GM23338 (cell line): ENCODE measurements at regions not wholly inside any gene's neighbourhood (a gene's known extent, or its start where the extent isn't known, plus 50 kb on each side); places are given as distances from the start of the nearest gene placed in this dataset.

Source experiments
- ATAC-seq: fragments of 200-7000 bp; cut with Tn5 transposase; 3 replicates; pipeline ENCODE4 v1.9.1; 2020
- DNase-seq: peaks from one replicate; pipeline ENCODE4 v3.0.0-alpha.2; 2015; ENCODE audit warnings: low spot score
- H2AFZ ChIP-seq: fragments of 200-600 bp; sonication (generic); 2 replicates; pipeline ENCODE4 v1.8.0; 2016; ENCODE audit warnings: antibody characterized with exemption, mild to moderate bottlenecking, moderate library complexity
- H3F3A ChIP-seq: fragments of 200-600 bp; sonication (generic); replicated peaks from 2 replicates; pipeline ENCODE4 v1.8.0; 2017; ENCODE audit warnings: antibody characterized with exemption, mixed run types, low read depth
- H3K27ac ChIP-seq: fragments of 200-600 bp; sonication (generic); 2 replicates; pipeline ENCODE4 v1.6.1; 2016; ENCODE audit warnings: low read depth
- H3K27me3 ChIP-seq: fragments of 200-600 bp; sonication (generic); 2 replicates; pipeline ENCODE4 v1.8.0; 2016; ENCODE audit warnings: mild to moderate bottlenecking, mixed run types, moderate library complexity; ENCODE audit not compliant: insufficient read depth
- H3K36me3 ChIP-seq: fragments of 200-600 bp; sonication (generic); 2 replicates; pipeline ENCODE4 v1.8.0; 2016; ENCODE audit warnings: mild to moderate bottlenecking; ENCODE audit not compliant: insufficient read depth
- H3K4me1 ChIP-seq: fragments of 200-600 bp; sonication (generic); 2 replicates; pipeline ENCODE4 v1.8.0; 2016; ENCODE audit warnings: mild to moderate bottlenecking, moderate library complexity; ENCODE audit not compliant: insufficient read depth
- H3K4me2 ChIP-seq: fragments of 200-600 bp; sonication (generic); 2 replicates; pipeline ENCODE4 v1.7.1; 2017; ENCODE audit warnings: mixed run types
- H3K4me3 ChIP-seq: fragments of 200-600 bp; sonication (generic); 2 replicates; pipeline ENCODE4 v1.6.1; 2016; ENCODE audit warnings: mixed run types
- H3K79me2 ChIP-seq: fragments of 200-600 bp; sonication (generic); replicated peaks from 2 replicates; pipeline ENCODE4 v1.8.0; 2017; ENCODE audit warnings: mild to moderate bottlenecking; ENCODE audit not compliant: insufficient read depth
- H3K9me2 ChIP-seq: fragments of 200-600 bp; sonication (generic); 2 replicates; pipeline ENCODE4 v1.8.0; 2017; ENCODE audit not compliant: insufficient read depth
- H4K20me1 ChIP-seq: fragments of 200-600 bp; sonication (generic); replicated peaks from 2 replicates; pipeline ENCODE4 v1.8.0; 2017; ENCODE audit warnings: mild to moderate bottlenecking; ENCODE audit not compliant: insufficient read depth
- H3K27ac Mint-ChIP-seq: 2 replicates; pipeline ENCODE4 v1.8.0; 2020; ENCODE audit warnings: inconsistent platforms, mild to moderate bottlenecking, moderate library complexity, mixed read lengths
- H3K27me3 Mint-ChIP-seq: 3 replicates; pipeline ENCODE4 v1.8.0; 2022; ENCODE audit warnings: low read depth, mild to moderate bottlenecking, moderate library complexity, mixed read lengths, inconsistent platforms; ENCODE audit not compliant: insufficient read depth, poor library complexity
- H3K36me3 Mint-ChIP-seq: 3 replicates; pipeline ENCODE4 v1.8.0; 2021; ENCODE audit warnings: low read depth, mild to moderate bottlenecking, inconsistent platforms, moderate library complexity, mixed read lengths
- H3K4me1 Mint-ChIP-seq: 3 replicates; pipeline ENCODE4 v1.8.0; 2020; ENCODE audit warnings: mild to moderate bottlenecking, inconsistent platforms, mixed read lengths
- H3K4me3 Mint-ChIP-seq: 3 replicates; pipeline ENCODE4 v1.8.0; 2021; ENCODE audit warnings: moderate library complexity, mild to moderate bottlenecking, inconsistent platforms, mixed read lengths
- H3K9me3 Mint-ChIP-seq: 3 replicates; pipeline ENCODE4 v1.8.0; 2020; ENCODE audit warnings: moderate library complexity, mild to moderate bottlenecking, inconsistent platforms, mixed read lengths
- CREB1 ChIP-seq: fragments of 250-450 bp; sonication (Bioruptor Pico); IDR thresholded peaks from 2 replicates; pipeline ENCODE4 v1.5.0; 2020; ENCODE audit warnings: low read depth, mild to moderate bottlenecking, moderate library complexity
- ETS1 ChIP-seq: IDR thresholded peaks from 2 replicates; pipeline ENCODE4 v1.6.1; 2016; ENCODE audit warnings: antibody characterized with exemption
- NANOG ChIP-seq: IDR thresholded peaks from 2 replicates; pipeline ENCODE4 v1.6.1; 2016; ENCODE audit warnings: antibody characterized with exemption, borderline replicate concordance
- POLR2AphosphoS5 ChIP-seq: IDR thresholded peaks from 2 replicates; pipeline ENCODE4 v1.6.1; 2016; ENCODE audit warnings: antibody characterized with exemption, low read depth
- REST ChIP-seq: IDR thresholded peaks from one replicate; pipeline ENCODE4 v1.6.1; 2018; ENCODE audit warnings: antibody characterized with exemption; ENCODE audit not compliant: unreplicated experiment
- STAT1 ChIP-seq: IDR thresholded peaks from one replicate; pipeline ENCODE4 v1.6.1; 2016; ENCODE audit warnings: antibody characterized with exemption; ENCODE audit not compliant: unreplicated experiment
- ZNF114 ChIP-seq: fragments of 250-450 bp; sonication (Bioruptor Pico); IDR thresholded peaks from 2 replicates; pipeline ENCODE4 v1.5.0; 2020; ENCODE audit warnings: mild to moderate bottlenecking, moderate library complexity
- ZNF331 ChIP-seq: fragments of 250-450 bp; sonication (Bioruptor Pico); IDR thresholded peaks from 2 replicates; pipeline ENCODE4 v1.5.0; 2020; ENCODE audit warnings: low read depth, mild to moderate bottlenecking, moderate library complexity
- ZNF462 ChIP-seq: fragments of 250-450 bp; sonication (Bioruptor Pico); IDR thresholded peaks from 2 replicates; pipeline ENCODE4 v1.5.0; 2020; ENCODE audit warnings: mild to moderate bottlenecking, moderate library complexity

- no peak overlapping the region for H3K4me3 ChIP-seq
- peaks cover 15% of the 10 kb centered on the region for H3K4me1 ChIP-seq
- H3K4me3 Mint-ChIP-seq, result no peak overlapping the region
- no peak for TF ChIP-seq NANOG
- no peak for TF ChIP-seq STAT1
- no peak for TF ChIP-seq ZNF114 (CRISPR knock-in tag)
- no peak for TF ChIP-seq ZNF462 (CRISPR knock-in tag)
- no peak for TF ChIP-seq REST
- no peak for TF ChIP-seq CREB1 (CRISPR knock-in tag)
- no peak for TF ChIP-seq ZNF331
- TF ChIP-seq ETS1, result no peak
- TF ChIP-seq POLR2AphosphoS5, result no peak
- H3K27me3 ChIP-seq, result no peaks in the 10 kb centered on the region
- no peak overlapping the region for H3K4me2 ChIP-seq
- H3K4me1 Mint-ChIP-seq, result peaks cover 24% of the 10 kb centered on the region
- H3K27ac Mint-ChIP-seq, result no peak overlapping the region
- H3K27me3 Mint-ChIP-seq, result peaks cover 13% of the 10 kb centered on the region
- H3K79me2 ChIP-seq, result no peaks in the 10 kb centered on the region
- no peaks in the 10 kb centered on the region for H4K20me1 ChIP-seq
- no peaks in the 10 kb centered on the region for H3F3A ChIP-seq
- no peak overlapping the region for H2AFZ ChIP-seq
- no peaks in the 10 kb centered on the region for H3K36me3 Mint-ChIP-seq
- H3K9me3 Mint-ChIP-seq, result peaks cover 2% of the 10 kb centered on the region; the same call in 1 of the 3 replicates
- no peak for ATAC-seq
- H3K9me2 ChIP-seq, result no peaks in the 10 kb centered on the region
- no peak overlapping the region for H3K27ac ChIP-seq
- no peak for DNase-seq
- no peaks in the 10 kb centered on the region for H3K36me3 ChIP-seq
Observed at GRCh38 chr6:168218785-168219566, 100.6 kb downstream of the DACT2 start.
